ENCODE measurements at regions not wholly inside any gene's neighbourhood (a gene's known extent, or its start where the extent isn't known, plus 50 kb on each side); places are given as distances from the start of the nearest gene placed in this dataset.

DNA sequence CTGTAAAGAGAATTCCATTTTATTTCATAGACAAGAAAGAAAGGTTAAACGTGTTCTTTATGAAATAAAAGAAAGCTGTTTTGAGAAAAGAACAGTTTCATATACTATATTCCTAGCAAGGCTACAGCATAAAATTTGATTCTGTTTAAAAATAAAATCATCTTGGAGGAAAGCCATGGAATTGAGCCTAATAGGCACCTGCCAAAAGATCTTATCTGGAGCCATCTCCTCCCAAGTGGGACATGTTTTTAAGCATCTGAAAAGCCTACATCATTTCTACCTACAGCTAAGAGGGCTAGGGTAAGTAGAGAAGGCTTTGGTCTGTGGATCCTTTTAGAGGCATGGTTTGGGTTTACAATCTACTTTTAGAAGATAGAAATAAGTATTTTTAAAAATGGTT lies 89.3 kb downstream of the GAS1 start:
- peaks cover 4% of the 10 kb centered on the region; the same call in 1 of the 2 replicates for H3K4me1 ChIP-seq (ENCODE audit: insufficient read depth, low read length)
- no peaks in the 10 kb centered on the region for H3K9me3 ChIP-seq (ENCODE audit: insufficient read depth, low read depth, low read length)
- H3K36me3 ChIP-seq (ENCODE audit: insufficient read depth, low read depth, low read length): no peaks in the 10 kb centered on the region
- no peaks in the 10 kb centered on the region for H3K27me3 ChIP-seq (ENCODE audit: insufficient read depth, low read length)
- no peak overlapping the region for H3K4me3 ChIP-seq (ENCODE audit: low read length)
- H3K9ac ChIP-seq (ENCODE audit: low read depth, low read length): no peak overlapping the region
- no peak overlapping the region for H3K27ac ChIP-seq (ENCODE audit: low read length)

DNA sequence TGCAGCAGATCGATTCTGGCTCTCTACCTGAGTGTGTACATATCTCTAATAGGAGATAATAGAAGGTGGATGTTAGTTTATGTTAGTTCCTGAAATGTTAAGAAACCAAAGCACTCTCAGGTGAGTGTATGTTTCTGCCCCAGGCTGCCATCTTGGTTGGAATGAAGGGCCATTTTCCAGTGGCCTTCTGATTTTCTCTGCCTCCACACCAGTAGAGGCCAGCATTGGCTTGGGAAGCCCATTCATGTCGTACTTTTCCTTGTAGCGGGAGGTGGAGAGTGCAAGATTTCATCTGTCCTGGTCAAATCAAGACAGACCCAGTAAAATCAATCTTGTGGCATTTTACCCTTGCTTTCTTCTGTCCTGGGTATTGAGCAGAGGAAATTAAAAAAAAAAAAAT lies 91.0 kb downstream of the GAS1 start:
- Histone ChIP-seq H3K36me3 (ENCODE audit: insufficient read depth, low read depth, low read length) (no peaks in the 10 kb centered on the region), H3K27ac (ENCODE audit: low read length) (no peak overlapping the region), H3K4me1 (ENCODE audit: insufficient read depth, low read length) (peaks cover 4% of the 10 kb centered on the region; the same call in 1 of the 2 replicates), H3K4me3 (ENCODE audit: low read length) (no peak overlapping the region), H3K27me3 (ENCODE audit: insufficient read depth, low read length) (no peaks in the 10 kb centered on the region), H3K9ac (ENCODE audit: low read depth, low read length) (no peak overlapping the region), H3K9me3 (ENCODE audit: insufficient read depth, low read depth, low read length) (no peaks in the 10 kb centered on the region)

- no peaks in the 10 kb centered on the region for H3K27me3 ChIP-seq (ENCODE audit: insufficient read depth, low read length)
- H3K4me3 ChIP-seq (ENCODE audit: low read length): no peak overlapping the region
- no peaks in the 10 kb centered on the region for H3K36me3 ChIP-seq (ENCODE audit: insufficient read depth, low read depth, low read length)
- peaks cover 4% of the 10 kb centered on the region; the same call in 1 of the 2 replicates for H3K4me1 ChIP-seq (ENCODE audit: insufficient read depth, low read length)
- H3K9me3 ChIP-seq (ENCODE audit: insufficient read depth, low read depth, low read length): no peaks in the 10 kb centered on the region
- no peak overlapping the region; the same call in 1 of the 2 replicates for H3K9ac ChIP-seq (ENCODE audit: low read depth, low read length)
- no peak overlapping the region for H3K27ac ChIP-seq (ENCODE audit: low read length)
Observed at GRCh38 chr9:86854898-86855523, 92.3 kb downstream of the GAS1 start.

- no peaks in the 10 kb centered on the region for H3K27me3 ChIP-seq (ENCODE audit: insufficient read depth, low read length)
- no peak overlapping the region for H3K9ac ChIP-seq (ENCODE audit: low read depth, low read length)
- no peak overlapping the region for H3K27ac ChIP-seq (ENCODE audit: low read length)
- no peaks in the 10 kb centered on the region for H3K9me3 ChIP-seq (ENCODE audit: insufficient read depth, low read depth, low read length)
- no peaks in the 10 kb centered on the region for H3K4me1 ChIP-seq (ENCODE audit: insufficient read depth, low read length)
- no peak overlapping the region for H3K4me3 ChIP-seq (ENCODE audit: low read length)
- H3K36me3 ChIP-seq (ENCODE audit: insufficient read depth, low read depth, low read length): no peaks in the 10 kb centered on the region
Observed at GRCh38 chr9:86846656-86847055, 100.7 kb downstream of the GAS1 start.

DNA sequence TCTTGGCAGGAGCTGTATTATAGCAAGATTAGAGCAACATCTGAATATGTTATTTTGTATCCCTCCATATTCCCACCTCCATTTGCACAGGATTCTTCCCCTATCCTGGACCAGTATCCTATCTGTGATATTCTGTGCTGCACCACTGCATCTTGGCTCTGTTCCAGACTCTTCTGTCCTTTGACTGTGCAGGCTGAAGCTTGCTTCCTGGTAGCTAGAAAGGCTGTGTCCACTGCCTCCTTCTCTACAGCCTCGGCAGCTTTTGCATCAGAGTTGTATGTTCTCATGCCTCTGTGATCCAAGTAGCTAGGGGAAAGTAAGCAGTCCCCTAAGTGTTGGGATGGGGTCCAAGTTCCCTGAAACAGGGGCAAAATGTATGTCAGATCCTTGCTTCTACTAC lies 104.1 kb downstream of the GAS1 start:
- Histone ChIP-seq H3K9me3 (ENCODE audit: insufficient read depth, low read depth, low read length) (no peaks in the 10 kb centered on the region), H3K9ac (ENCODE audit: low read depth, low read length) (no peak overlapping the region), H3K27me3 (ENCODE audit: insufficient read depth, low read length) (no peaks in the 10 kb centered on the region), H3K36me3 (ENCODE audit: insufficient read depth, low read depth, low read length) (no peaks in the 10 kb centered on the region), H3K4me1 (ENCODE audit: insufficient read depth, low read length) (no peaks in the 10 kb centered on the region), H3K4me3 (ENCODE audit: low read length) (no peak overlapping the region), H3K27ac (ENCODE audit: low read length) (no peak overlapping the region)

DNA sequence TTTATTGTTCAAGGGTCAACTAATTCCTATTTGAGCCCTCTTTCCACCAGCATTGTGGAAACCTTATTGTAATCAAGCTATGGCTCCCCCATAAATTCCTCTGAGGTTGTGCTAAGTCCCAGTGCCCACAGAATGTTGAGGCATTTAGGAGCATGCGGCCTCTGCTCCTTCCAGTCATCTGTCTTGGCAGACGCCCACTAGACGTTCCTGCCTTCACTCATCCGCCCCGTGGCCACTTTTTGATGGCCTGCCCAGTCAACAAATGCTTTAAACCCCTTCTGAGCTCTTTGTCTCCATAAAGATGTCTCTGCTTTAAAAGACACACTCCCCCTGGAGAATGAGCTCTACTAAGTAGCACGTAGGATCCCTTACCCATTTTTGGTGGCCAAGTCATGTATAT lies 104.7 kb downstream of the GAS1 start:
- H3K36me3 ChIP-seq (ENCODE audit: insufficient read depth, low read depth, low read length): no peaks in the 10 kb centered on the region
- H3K4me3 ChIP-seq (ENCODE audit: low read length): no peak overlapping the region
- no peaks in the 10 kb centered on the region for H3K4me1 ChIP-seq (ENCODE audit: insufficient read depth, low read length)
- H3K9ac ChIP-seq (ENCODE audit: low read depth, low read length): no peak overlapping the region
- no peaks in the 10 kb centered on the region for H3K27me3 ChIP-seq (ENCODE audit: insufficient read depth, low read length)
- H3K27ac ChIP-seq (ENCODE audit: low read length): no peak overlapping the region
- no peaks in the 10 kb centered on the region for H3K9me3 ChIP-seq (ENCODE audit: insufficient read depth, low read depth, low read length)

- Histone ChIP-seq H3K4me3 (ENCODE audit: low read length) (no peak overlapping the region), H3K4me1 (ENCODE audit: insufficient read depth, low read length) (no peaks in the 10 kb centered on the region), H3K9me3 (ENCODE audit: insufficient read depth, low read depth, low read length) (no peaks in the 10 kb centered on the region), H3K9ac (ENCODE audit: low read depth, low read length) (no peak overlapping the region), H3K27me3 (ENCODE audit: insufficient read depth, low read length) (no peaks in the 10 kb centered on the region), H3K36me3 (ENCODE audit: insufficient read depth, low read depth, low read length) (no peaks in the 10 kb centered on the region), H3K27ac (ENCODE audit: low read length) (no peak overlapping the region)
Observed at GRCh38 chr9:86839522-86839921, 107.8 kb downstream of the GAS1 start.

DNA sequence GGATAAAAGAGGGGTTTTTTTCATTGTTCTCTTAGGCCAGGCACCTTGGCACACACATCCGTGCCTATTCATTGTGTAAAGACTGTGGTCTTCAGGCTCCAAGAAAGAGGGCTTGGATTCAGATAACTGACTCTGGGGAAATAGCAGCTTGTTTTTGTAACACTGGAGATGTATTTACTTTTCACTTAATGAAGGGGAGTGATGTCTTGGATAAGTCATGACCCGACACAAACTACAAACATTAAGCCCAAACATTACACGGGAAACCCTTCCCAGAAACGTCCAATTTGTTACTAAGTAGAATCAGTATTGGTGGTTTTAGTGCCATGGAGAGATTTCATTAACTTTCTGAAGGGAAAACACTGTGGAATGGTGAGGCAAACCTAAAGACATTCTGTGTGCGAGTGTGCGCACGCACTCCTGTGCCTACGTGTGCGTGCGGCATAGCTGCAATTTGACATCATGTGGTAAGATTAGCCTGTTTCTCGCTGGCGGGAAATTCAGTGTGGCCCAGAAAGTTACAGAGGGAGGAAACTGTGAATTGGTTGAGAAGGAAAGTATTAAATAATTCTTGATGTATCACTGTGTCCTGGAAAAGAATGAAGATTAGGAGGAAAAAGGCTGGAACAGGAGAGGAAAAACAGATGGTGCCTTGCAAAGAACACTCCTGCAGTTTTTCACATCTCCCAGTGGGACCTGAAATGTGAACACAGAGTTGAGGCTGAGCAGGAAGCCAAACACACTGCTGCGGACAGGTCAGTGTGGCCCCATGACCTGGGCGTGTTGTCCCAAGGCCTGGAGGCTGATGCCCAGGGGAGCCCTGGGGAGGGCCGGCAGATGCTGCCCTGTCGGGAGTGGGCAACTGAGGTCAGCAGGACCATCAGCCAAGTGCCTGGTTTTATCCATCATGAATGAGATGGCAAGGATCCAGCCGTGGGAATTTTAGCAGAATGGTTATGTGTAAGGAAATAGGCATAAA lies 108.5 kb downstream of the GAS1 start:
- H3K27ac ChIP-seq (ENCODE audit: low read length): no peak overlapping the region
- H3K4me3 ChIP-seq (ENCODE audit: low read length): no peak overlapping the region
- H3K27me3 ChIP-seq (ENCODE audit: insufficient read depth, low read length): no peaks in the 10 kb centered on the region
- H3K9me3 ChIP-seq (ENCODE audit: insufficient read depth, low read depth, low read length): no peaks in the 10 kb centered on the region
- no peaks in the 10 kb centered on the region for H3K36me3 ChIP-seq (ENCODE audit: insufficient read depth, low read depth, low read length)
- no peaks in the 10 kb centered on the region for H3K4me1 ChIP-seq (ENCODE audit: insufficient read depth, low read length)
- H3K9ac ChIP-seq (ENCODE audit: low read depth, low read length): no peak overlapping the region

GRCh38 chr9:86837345-86837744 lies 110.0 kb downstream of the GAS1 start:
- Histone ChIP-seq H3K4me3 (ENCODE audit: low read length) (no peak overlapping the region), H3K9me3 (ENCODE audit: insufficient read depth, low read depth, low read length) (no peaks in the 10 kb centered on the region), H3K4me1 (ENCODE audit: insufficient read depth, low read length) (no peaks in the 10 kb centered on the region), H3K36me3 (ENCODE audit: insufficient read depth, low read depth, low read length) (no peaks in the 10 kb centered on the region), H3K27me3 (ENCODE audit: insufficient read depth, low read length) (no peaks in the 10 kb centered on the region), H3K9ac (ENCODE audit: low read depth, low read length) (no peak overlapping the region), H3K27ac (ENCODE audit: low read length) (no peak overlapping the region)

- Histone ChIP-seq H3K9me3 (ENCODE audit: insufficient read depth, low read depth, low read length) (no peaks in the 10 kb centered on the region), H3K36me3 (ENCODE audit: insufficient read depth, low read depth, low read length) (no peaks in the 10 kb centered on the region), H3K9ac (ENCODE audit: low read depth, low read length) (no peak overlapping the region), H3K4me1 (ENCODE audit: insufficient read depth, low read length) (no peaks in the 10 kb centered on the region), H3K27ac (ENCODE audit: low read length) (no peak overlapping the region), H3K27me3 (ENCODE audit: insufficient read depth, low read length) (no peaks in the 10 kb centered on the region), H3K4me3 (ENCODE audit: low read length) (no peak overlapping the region)
Observed at GRCh38 chr9:86836797-86837196, 110.5 kb downstream of the GAS1 start.

GRCh38 chr9:86836266-86836665 lies 111.0 kb downstream of the GAS1 start:
- Histone ChIP-seq H3K4me1 (ENCODE audit: insufficient read depth, low read length) (no peaks in the 10 kb centered on the region), H3K9ac (ENCODE audit: low read depth, low read length) (no peak overlapping the region), H3K9me3 (ENCODE audit: insufficient read depth, low read depth, low read length) (no peaks in the 10 kb centered on the region), H3K36me3 (ENCODE audit: insufficient read depth, low read depth, low read length) (no peaks in the 10 kb centered on the region), H3K27me3 (ENCODE audit: insufficient read depth, low read length) (no peaks in the 10 kb centered on the region), H3K27ac (ENCODE audit: low read length) (no peak overlapping the region), H3K4me3 (ENCODE audit: low read length) (no peak overlapping the region)

- no peaks in the 10 kb centered on the region for H3K36me3 ChIP-seq (ENCODE audit: insufficient read depth, low read depth, low read length)
- H3K9me3 ChIP-seq (ENCODE audit: insufficient read depth, low read depth, low read length): no peaks in the 10 kb centered on the region
- peaks cover 11% of the 10 kb centered on the region; the same call in 1 of the 2 replicates for H3K4me1 ChIP-seq (ENCODE audit: insufficient read depth, low read length)
- no peak overlapping the region for H3K27ac ChIP-seq (ENCODE audit: low read length)
- no peak overlapping the region for H3K9ac ChIP-seq (ENCODE audit: low read depth, low read length)
- H3K4me3 ChIP-seq (ENCODE audit: low read length): no peak overlapping the region
- no peaks in the 10 kb centered on the region for H3K27me3 ChIP-seq (ENCODE audit: insufficient read depth, low read length)
Observed at GRCh38 chr9:86830356-86830755, 117.0 kb downstream of the GAS1 start.

Measured in iPS-20b (cell line).